HCT116 (cell line): ENCODE measurements at regions not wholly inside any gene's neighbourhood (a gene's known extent, or its start where the extent isn't known, plus 50 kb on each side); places are given as distances from the start of the nearest gene placed in this dataset.

Experiments
- CBX3 ChIP-seq: IDR thresholded peaks from 2 replicates; pipeline ENCODE4 v1.6.1; 2012; ENCODE audit warnings: low read depth
- CEBPB ChIP-seq: IDR thresholded peaks from 2 replicates; pipeline ENCODE4 v1.6.1; 2012; ENCODE audit warnings: low read depth
- CTCF ChIP-seq, 3 experiments: fragments of 200-600 bp in 1 of 3; sonication (generic) in 1 of 3; IDR thresholded peaks in 2 of 3; conservative IDR thresholded peaks in 1 of 3; 2 replicates each; pipeline ENCODE4 v1.5.1; 2012 to 2017; ENCODE audit warnings: low read depth in 2 of 3, low read length in 2 of 3, antibody characterized with exemption in 1 of 3, borderline replicate concordance in 1 of 3, control low read depth in 1 of 3, mild to moderate bottlenecking in 1 of 3, mixed read lengths in 1 of 3, mixed run types in 1 of 3, moderate library complexity in 1 of 3; ENCODE audit not compliant: insufficient read depth in 1 of 3
- EZH2 ChIP-seq: fragments of 200-600 bp; sonication (generic); IDR thresholded peaks from 2 replicates; pipeline ENCODE4 v1.6.1; 2017; ENCODE audit warnings: antibody characterized with exemption, mixed run types
- JUND ChIP-seq: IDR thresholded peaks from 2 replicates; pipeline ENCODE4 v1.6.1; 2012
- MAX ChIP-seq: IDR thresholded peaks from 2 replicates; pipeline ENCODE4 v1.6.1; 2012
- POLR2A ChIP-seq: IDR thresholded peaks from 2 replicates; pipeline ENCODE4 v1.7.0; 2011; ENCODE audit warnings: borderline replicate concordance; ENCODE audit not compliant: insufficient read depth, insufficient read length; ENCODE audit errors: extremely low read depth
- POLR2AphosphoS5 ChIP-seq: IDR thresholded peaks from 2 replicates; pipeline ENCODE4 v1.6.1; 2011; ENCODE audit warnings: mild to moderate bottlenecking, low read depth, low read length, moderate library complexity
- RAD21 ChIP-seq: IDR thresholded peaks from 2 replicates; pipeline ENCODE4 v1.6.1; 2012; ENCODE audit warnings: low read depth, mild to moderate bottlenecking
- REST ChIP-seq: IDR thresholded peaks from 2 replicates; pipeline ENCODE4 v1.6.1; 2012; ENCODE audit warnings: low read depth
- YY1 ChIP-seq: IDR thresholded peaks from 2 replicates; pipeline ENCODE4 v1.6.1; 2011; ENCODE audit warnings: low read length, low read depth, moderate library complexity, mild to moderate bottlenecking; ENCODE audit not compliant: insufficient replicate concordance; ENCODE audit errors: extremely low read depth
- TF ChIP-seq, protein P1 (sequence below): IDR thresholded peaks from 2 replicates; pipeline ENCODE4 v1.6.1; 2011; ENCODE audit warnings: mild to moderate bottlenecking, low read length, moderate library complexity; ENCODE audit not compliant: insufficient replicate concordance; ENCODE audit errors: extremely low read depth

DNA sequence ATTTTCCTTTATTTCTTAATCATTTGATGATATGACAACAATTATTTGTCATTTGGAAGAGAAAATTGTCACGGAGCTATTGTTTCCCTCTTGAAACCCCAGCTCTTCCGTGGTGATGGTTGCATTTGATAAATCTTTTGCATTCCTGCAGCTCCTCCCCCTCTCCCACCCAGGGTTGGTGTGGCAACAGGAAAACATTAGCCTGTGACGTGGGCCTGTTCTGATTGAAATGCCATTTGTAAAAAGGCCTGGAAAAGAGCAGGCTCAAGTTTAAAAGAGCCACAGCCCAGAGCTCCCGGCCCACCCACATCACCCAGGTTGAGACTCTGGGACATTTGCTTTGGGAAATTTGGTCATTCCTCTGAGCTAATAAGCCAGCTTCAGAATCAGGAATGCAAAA is 282.5 kb downstream of the RPLP1 start:
- no peak for TF ChIP-seq CTCF (IDR thresholded peaks at IDR 0.05 in 2 of 3, conservative IDR thresholded peaks at IDR 0.05 in 1 of 3; ENCODE audit: borderline replicate concordance in 1 of 3, insufficient read depth in 1 of 3, low read depth in 2 of 3, low read length in 2 of 3)
- TF ChIP-seq MAX = no peak
- no peak for TF ChIP-seq CBX3
- no peak for TF ChIP-seq CEBPB
- TF ChIP-seq POLR2AphosphoS5 = no peak
- TF ChIP-seq JUND = no peak
- no peak for TF ChIP-seq RAD21
- TF ChIP-seq POLR2A = no peak
- TF ChIP-seq REST = no peak
- TF ChIP-seq EZH2 = no peak
- TF ChIP-seq, protein P1, sequence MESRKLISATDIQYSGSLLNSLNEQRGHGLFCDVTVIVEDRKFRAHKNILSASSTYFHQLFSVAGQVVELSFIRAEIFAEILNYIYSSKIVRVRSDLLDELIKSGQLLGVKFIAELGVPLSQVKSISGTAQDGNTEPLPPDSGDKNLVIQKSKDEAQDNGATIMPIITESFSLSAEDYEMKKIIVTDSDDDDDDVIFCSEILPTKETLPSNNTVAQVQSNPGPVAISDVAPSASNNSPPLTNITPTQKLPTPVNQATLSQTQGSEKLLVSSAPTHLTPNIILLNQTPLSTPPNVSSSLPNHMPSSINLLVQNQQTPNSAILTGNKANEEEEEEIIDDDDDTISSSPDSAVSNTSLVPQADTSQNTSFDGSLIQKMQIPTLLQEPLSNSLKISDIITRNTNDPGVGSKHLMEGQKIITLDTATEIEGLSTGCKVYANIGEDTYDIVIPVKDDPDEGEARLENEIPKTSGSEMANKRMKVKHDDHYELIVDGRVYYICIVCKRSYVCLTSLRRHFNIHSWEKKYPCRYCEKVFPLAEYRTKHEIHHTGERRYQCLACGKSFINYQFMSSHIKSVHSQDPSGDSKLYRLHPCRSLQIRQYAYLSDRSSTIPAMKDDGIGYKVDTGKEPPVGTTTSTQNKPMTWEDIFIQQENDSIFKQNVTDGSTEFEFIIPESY = no peak
- TF ChIP-seq YY1 = no peak
